ENCODE measurements at regions not wholly inside any gene's neighbourhood (a gene's known extent, or its start where the extent isn't known, plus 50 kb on each side); places are given as distances from the start of the nearest gene placed in this dataset.

DNA sequence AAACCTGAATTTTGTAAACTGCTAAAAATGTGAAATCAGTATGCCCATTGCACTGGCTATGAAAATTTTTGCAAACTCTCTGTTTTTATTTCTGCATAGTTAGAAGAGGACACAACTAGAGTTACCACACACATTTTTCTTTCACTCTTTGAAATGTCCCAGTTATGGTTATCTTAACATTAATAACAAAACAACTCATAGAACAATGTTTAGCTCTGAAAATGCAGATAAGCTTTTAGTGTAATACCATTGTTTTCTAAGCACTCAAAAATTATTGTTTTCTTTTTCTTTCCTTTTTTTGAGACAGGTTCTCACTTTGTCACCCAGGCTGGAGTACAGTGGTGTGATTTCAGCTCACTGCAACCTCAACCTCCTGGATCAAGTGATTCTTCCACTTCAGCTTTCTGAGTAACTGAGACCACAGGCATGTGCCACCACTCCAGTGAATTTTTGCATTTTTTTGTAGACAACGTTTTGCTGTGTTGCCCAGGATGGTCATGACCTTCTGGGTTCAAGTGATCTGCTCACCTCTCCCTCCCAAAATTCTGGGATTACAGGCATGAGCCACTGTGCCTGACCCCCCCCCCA is 1204.5 kb upstream of the ZEB2 start:
- H3K4me3 ChIP-seq (ENCODE audit: low read depth, low read length): no peak overlapping the region
- no peaks in the 10 kb centered on the region for H3K27me3 ChIP-seq (ENCODE audit: control insufficient read depth, insufficient read depth, low read length)
- H3K36me3 ChIP-seq (ENCODE audit: control insufficient read depth, insufficient read depth, low read length): no peaks in the 10 kb centered on the region
- H2AFZ ChIP-seq: no peak overlapping the region
- H3K9me3 ChIP-seq (ENCODE audit: control insufficient read depth, low read length): no peaks in the 10 kb centered on the region
- H3K4me2 ChIP-seq (ENCODE audit: low read length): no peak overlapping the region
- H3K27ac ChIP-seq: no peak overlapping the region
- TF ChIP-seq, protein P1, sequence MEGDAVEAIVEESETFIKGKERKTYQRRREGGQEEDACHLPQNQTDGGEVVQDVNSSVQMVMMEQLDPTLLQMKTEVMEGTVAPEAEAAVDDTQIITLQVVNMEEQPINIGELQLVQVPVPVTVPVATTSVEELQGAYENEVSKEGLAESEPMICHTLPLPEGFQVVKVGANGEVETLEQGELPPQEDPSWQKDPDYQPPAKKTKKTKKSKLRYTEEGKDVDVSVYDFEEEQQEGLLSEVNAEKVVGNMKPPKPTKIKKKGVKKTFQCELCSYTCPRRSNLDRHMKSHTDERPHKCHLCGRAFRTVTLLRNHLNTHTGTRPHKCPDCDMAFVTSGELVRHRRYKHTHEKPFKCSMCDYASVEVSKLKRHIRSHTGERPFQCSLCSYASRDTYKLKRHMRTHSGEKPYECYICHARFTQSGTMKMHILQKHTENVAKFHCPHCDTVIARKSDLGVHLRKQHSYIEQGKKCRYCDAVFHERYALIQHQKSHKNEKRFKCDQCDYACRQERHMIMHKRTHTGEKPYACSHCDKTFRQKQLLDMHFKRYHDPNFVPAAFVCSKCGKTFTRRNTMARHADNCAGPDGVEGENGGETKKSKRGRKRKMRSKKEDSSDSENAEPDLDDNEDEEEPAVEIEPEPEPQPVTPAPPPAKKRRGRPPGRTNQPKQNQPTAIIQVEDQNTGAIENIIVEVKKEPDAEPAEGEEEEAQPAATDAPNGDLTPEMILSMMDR (IDR thresholded peaks at IDR 0.05): no peak
- H3K4me1 ChIP-seq: no peaks in the 10 kb centered on the region
- no peak overlapping the region for H3K9ac ChIP-seq
- H3K79me2 ChIP-seq: no peaks in the 10 kb centered on the region

DNA sequence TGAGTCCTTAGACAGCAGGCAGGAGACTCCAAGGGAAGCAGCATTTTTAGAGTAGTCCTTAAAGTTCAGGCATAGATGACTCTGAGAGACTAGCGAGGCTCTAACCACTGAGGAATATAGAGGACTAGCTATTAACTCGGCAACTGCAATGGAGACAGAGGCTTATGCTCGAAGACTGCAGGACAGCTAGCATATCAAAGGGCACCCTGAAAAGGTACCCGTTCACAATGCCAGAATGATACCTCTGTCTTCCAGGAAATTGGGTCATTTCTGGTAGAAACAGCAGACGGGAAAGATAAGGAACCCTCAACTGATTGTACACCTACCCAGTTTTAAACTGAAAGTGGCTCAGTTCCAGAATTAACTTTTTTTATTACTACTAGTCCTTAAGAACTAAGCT is 1204.0 kb upstream of the ZEB2 start:
- Histone ChIP-seq H3K9me3 (ENCODE audit: control insufficient read depth, low read length) (no peaks in the 10 kb centered on the region), H3K27me3 (ENCODE audit: control insufficient read depth, insufficient read depth, low read length) (no peaks in the 10 kb centered on the region), H3K27ac (no peak overlapping the region), H2AFZ (no peak overlapping the region), H3K4me2 (ENCODE audit: low read length) (no peak overlapping the region), H3K4me3 (ENCODE audit: low read depth, low read length) (no peak overlapping the region), H3K36me3 (ENCODE audit: control insufficient read depth, insufficient read depth, low read length) (no peaks in the 10 kb centered on the region), H3K4me1 (no peaks in the 10 kb centered on the region), H3K79me2 (no peaks in the 10 kb centered on the region), H3K9ac (no peak overlapping the region)
- TF ChIP-seq, protein P1 (IDR thresholded peaks at IDR 0.05): no peak

DNA sequence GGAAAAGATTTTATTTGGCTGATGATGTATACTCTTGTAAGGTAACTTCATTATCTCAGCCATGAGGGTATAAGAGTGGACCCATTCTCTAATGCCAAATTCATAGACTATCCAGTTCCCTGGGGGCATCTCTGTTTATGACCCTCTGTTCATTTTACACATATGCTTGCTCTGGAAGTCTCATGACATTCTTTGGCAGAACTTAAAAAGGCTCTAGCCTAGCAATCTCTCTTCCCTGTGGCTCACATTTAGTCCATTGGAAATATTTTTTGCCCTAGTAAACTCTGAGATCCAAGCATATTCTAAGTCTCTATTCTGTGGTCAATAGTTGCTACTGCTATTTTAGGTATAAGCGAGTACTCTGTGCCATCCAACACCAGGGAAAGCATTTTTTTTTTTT is 1201.8 kb upstream of the ZEB2 start:
- Histone ChIP-seq H3K36me3 (ENCODE audit: control insufficient read depth, insufficient read depth, low read length) (no peaks in the 10 kb centered on the region), H3K4me2 (ENCODE audit: low read length) (no peak overlapping the region), H3K79me2 (no peaks in the 10 kb centered on the region), H3K9me3 (ENCODE audit: control insufficient read depth, low read length) (no peaks in the 10 kb centered on the region), H3K4me1 (no peaks in the 10 kb centered on the region), H3K27me3 (ENCODE audit: control insufficient read depth, insufficient read depth, low read length) (no peaks in the 10 kb centered on the region), H3K4me3 (ENCODE audit: low read depth, low read length) (no peak overlapping the region), H3K9ac (no peak overlapping the region), H3K27ac (no peak overlapping the region), H2AFZ (no peak overlapping the region)
- TF ChIP-seq, protein P1 (IDR thresholded peaks at IDR 0.05): no peak

DNA sequence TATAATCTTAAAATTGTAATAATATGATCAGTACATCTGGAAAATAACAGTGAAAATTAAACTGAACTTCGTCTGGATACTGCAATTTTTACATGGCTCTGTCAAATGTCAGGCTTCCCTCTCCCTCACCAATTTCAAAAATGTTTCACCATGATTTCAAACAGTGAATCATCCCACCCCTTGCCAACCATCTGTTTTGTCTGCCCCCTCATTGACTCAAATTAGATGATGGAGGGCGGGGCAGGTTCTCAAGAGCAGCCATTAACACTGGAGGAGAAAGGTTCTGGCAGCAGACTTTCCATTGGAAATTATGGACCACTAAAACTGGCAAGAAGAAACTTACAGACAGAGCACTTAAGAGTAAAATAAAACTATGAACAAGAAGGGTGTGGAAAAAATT is 1195.7 kb upstream of the ZEB2 start:
- H3K9me3 ChIP-seq (ENCODE audit: control insufficient read depth, low read length): peaks cover 4% of the 10 kb centered on the region
- H3K4me1 ChIP-seq: no peaks in the 10 kb centered on the region
- H3K27ac ChIP-seq: no peak overlapping the region
- no peak overlapping the region for H3K4me3 ChIP-seq (ENCODE audit: low read depth, low read length)
- H2AFZ ChIP-seq: no peak overlapping the region
- H3K79me2 ChIP-seq: no peaks in the 10 kb centered on the region
- H3K27me3 ChIP-seq (ENCODE audit: control insufficient read depth, insufficient read depth, low read length): no peaks in the 10 kb centered on the region
- no peaks in the 10 kb centered on the region for H3K36me3 ChIP-seq (ENCODE audit: control insufficient read depth, insufficient read depth, low read length)
- TF ChIP-seq, protein P1 (IDR thresholded peaks at IDR 0.05): no peak
- H3K4me2 ChIP-seq (ENCODE audit: low read length): no peak overlapping the region
- H3K9ac ChIP-seq: no peak overlapping the region

- Histone ChIP-seq H3K4me1 (no peaks in the 10 kb centered on the region), H3K79me2 (no peaks in the 10 kb centered on the region), H3K36me3 (ENCODE audit: control insufficient read depth, insufficient read depth, low read length) (no peaks in the 10 kb centered on the region), H3K9me3 (ENCODE audit: control insufficient read depth, low read length) (peaks cover 8% of the 10 kb centered on the region), H3K27me3 (ENCODE audit: control insufficient read depth, insufficient read depth, low read length) (no peaks in the 10 kb centered on the region), H3K4me2 (ENCODE audit: low read length) (no peak overlapping the region), H3K27ac (no peak overlapping the region), H2AFZ (no peak overlapping the region), H3K4me3 (ENCODE audit: low read depth, low read length) (no peak overlapping the region), H3K9ac (no peak overlapping the region)
- TF ChIP-seq, protein P1 (IDR thresholded peaks at IDR 0.05): no peak
Measured at GRCh38 chr2:145710303-145710702, 1190.4 kb upstream of the ZEB2 start.

Measured in parathyroid adenoma (tissue), 2 donors.